ENCODE measurements at regions not wholly inside any gene's neighbourhood (a gene's known extent, or its start where the extent isn't known, plus 50 kb on each side); places are given as distances from the start of the nearest gene placed in this dataset.

DNA sequence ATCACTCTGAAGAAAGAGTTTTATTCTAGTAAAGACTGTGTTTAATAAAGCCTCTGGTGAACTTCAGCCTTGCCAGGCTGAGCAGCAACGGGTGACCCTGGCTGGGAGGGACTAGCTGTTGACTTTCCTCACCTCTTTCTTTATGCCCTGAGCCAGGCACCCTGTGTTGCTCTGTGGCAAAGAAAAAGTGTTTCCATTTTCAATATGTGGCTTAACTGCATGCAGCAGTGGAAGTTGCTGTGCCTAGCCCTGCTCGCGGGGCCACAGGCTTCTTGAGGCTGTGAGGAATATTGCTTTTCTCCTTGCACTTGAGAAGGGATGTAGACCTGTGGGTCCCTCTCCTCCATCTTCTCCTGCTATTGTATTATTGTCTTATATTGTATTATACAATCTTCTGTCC is 67.0 kb downstream of the CXCL12 start:
- H3K4me3 ChIP-seq (replicated peaks in 1 of 2; ENCODE audit: low read depth in 2 of 2, low read length in 2 of 2), result no peak overlapping the region
- TF ChIP-seq, protein P1, sequence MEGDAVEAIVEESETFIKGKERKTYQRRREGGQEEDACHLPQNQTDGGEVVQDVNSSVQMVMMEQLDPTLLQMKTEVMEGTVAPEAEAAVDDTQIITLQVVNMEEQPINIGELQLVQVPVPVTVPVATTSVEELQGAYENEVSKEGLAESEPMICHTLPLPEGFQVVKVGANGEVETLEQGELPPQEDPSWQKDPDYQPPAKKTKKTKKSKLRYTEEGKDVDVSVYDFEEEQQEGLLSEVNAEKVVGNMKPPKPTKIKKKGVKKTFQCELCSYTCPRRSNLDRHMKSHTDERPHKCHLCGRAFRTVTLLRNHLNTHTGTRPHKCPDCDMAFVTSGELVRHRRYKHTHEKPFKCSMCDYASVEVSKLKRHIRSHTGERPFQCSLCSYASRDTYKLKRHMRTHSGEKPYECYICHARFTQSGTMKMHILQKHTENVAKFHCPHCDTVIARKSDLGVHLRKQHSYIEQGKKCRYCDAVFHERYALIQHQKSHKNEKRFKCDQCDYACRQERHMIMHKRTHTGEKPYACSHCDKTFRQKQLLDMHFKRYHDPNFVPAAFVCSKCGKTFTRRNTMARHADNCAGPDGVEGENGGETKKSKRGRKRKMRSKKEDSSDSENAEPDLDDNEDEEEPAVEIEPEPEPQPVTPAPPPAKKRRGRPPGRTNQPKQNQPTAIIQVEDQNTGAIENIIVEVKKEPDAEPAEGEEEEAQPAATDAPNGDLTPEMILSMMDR (IDR thresholded peaks at IDR 0.05; ENCODE audit: low read depth, low read length), result no peak
- DNase-seq (ENCODE audit: low read depth in 2 of 2), result no peak

DNA sequence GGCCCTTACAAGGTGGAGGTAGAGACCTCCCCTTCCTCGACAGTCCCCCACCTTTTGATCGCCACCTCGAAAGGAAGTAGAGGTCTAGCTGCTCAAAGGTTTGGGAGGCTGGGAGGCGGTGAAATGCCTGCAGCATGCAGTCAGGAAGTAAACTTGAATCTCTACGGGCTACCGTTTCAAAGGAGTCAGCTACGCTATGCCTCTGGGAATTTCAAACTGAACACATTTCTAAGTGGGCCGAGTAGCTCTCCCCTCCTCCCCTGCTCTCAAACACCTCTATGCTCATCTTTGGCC is 68.0 kb downstream of the CXCL12 start:
- TF ChIP-seq, protein P1 (IDR thresholded peaks at IDR 0.05; ENCODE audit: low read depth, low read length), result no peak
- DNase-seq (ENCODE audit: low read depth in 2 of 2), result no peak
- no peak overlapping the region for H3K4me3 ChIP-seq (replicated peaks in 1 of 2; ENCODE audit: low read depth in 2 of 2, low read length in 2 of 2)

DNA sequence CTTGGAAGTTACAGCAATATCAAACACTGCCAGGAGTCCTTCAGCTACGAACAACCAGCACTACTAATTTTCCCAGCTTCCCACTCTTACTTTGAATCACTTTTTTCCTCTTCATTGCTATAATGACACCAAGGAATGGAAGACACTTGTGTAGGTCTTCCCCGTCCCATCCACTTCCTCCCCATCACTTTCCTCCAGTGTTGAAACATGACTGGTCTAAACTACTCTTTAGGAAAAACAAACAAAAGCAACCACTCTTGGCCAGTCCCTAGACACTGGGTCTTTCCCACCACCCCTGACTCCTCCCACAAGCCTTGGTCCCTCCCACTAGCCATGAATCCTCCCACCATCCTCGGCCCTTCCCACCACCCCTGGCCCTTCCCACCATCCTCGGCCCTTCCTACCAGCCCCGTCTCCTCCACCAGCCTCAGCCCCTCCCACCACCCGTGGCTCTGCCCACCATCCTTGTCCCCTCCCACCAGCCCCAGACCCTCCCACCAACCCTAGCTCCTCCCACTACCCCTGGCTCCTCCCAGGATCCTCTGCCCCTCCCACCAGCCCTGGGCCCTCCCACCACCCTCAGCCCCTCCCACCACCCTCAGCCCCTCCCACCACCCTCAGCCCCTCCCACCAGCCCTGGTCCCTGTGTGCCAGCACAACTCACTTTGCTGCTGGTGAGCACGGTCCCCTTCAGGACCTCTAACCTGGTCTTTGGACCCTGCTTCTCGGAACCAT is 68.5 kb downstream of the CXCL12 start:
- TF ChIP-seq, protein P1 (IDR thresholded peaks at IDR 0.05; ENCODE audit: low read depth, low read length), result no peak
- DNase-seq (ENCODE audit: low read depth in 2 of 2), result peak in 1 of 2 donors; percentile 15
- no peak overlapping the region for H3K4me3 ChIP-seq (replicated peaks in 1 of 2; ENCODE audit: low read depth in 2 of 2, low read length in 2 of 2)

DNA sequence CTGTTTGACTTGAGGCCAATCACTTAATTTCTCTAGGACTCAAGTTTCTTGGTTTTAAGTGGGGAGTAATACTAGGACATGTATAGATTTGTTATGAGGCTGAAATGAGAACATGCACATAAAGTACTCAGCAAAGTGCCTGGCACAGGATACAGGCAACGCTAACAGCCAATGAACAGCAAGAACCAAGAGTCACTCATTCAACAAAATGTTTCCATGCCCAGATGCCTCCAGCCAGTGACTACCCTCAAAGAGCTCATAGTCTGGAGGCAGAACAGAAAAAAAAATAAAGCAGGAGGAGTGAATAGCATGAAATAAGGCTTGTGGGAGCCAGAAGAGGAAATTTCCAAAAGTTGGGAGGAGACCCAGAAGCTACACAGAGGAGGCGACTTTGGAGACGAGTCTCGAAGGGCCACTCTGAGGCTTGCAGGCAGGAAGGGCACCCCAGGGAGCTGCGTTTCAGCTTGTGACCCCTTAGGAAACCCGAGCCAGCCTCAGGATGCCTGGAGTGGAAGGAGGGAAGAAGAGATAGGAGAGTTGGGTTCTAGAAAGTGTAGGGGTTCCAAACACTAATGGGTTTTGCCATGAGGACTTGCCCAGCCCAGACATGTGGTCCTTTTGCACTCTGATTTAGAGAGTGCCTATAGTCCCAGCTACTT is 70.0 kb downstream of the CXCL12 start:
- DNase-seq (ENCODE audit: low read depth in 2 of 2), result no peak
- H3K4me3 ChIP-seq (replicated peaks in 1 of 2; ENCODE audit: low read depth in 2 of 2, low read length in 2 of 2), result no peak overlapping the region

DNA sequence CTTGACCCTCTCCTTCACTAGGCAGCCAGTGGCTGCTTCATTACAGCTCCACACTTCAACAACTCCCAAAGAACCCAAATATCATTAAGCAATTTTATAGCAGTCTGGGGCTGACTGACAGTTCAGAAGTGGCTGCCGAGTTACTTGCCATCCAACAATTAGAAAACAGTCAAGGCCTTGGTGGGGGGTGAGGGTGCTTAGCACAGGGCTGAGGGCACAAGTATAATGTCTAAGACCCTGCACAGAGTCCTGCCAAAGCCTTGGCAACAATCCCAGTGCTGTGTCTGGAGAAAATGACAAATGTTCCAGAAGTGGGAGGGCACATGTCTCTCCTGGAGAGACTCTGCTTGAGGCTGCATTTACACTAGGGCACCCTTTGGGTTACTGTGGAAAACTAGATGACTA is 71.1 kb downstream of the CXCL12 start:
- TF ChIP-seq, protein P1 (IDR thresholded peaks at IDR 0.05; ENCODE audit: low read depth, low read length), result no peak
- H3K4me3 ChIP-seq (replicated peaks in 1 of 2; ENCODE audit: low read depth in 2 of 2, low read length in 2 of 2), result no peak overlapping the region
- DNase-seq (ENCODE audit: low read depth in 2 of 2), result no peak

More for the DNA sequence above, 70.0 kb downstream of the CXCL12 start:
- TF ChIP-seq, protein P1 (IDR thresholded peaks at IDR 0.05; ENCODE audit: low read depth, low read length), result no peak

DNA sequence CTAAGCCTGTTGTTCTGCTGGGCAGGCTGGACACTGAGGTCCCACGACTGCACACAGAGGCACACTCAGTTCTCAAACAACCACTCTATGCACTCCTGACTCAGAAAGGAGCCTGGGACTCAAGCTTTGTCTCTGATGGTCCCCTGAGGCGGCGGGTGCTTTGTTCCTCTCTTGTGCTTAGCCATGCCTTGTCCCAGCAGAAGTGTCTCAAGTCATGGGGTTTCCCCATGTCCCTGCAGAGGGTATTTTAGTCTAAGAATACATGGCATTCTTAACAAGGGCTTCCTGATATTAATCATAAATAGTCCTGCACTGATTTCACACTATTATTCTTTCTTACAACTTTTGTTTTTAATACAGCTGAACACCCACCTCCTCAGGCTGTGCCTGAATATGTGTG is 72.5 kb downstream of the CXCL12 start:
- no peak for DNase-seq (ENCODE audit: low read depth in 2 of 2)
- no peak overlapping the region for H3K4me3 ChIP-seq (replicated peaks in 1 of 2; ENCODE audit: low read depth in 2 of 2, low read length in 2 of 2)
- TF ChIP-seq, protein P1 (IDR thresholded peaks at IDR 0.05; ENCODE audit: low read depth, low read length), result no peak

Data from cardiac fibroblast (primary cell).